PC-9 (cell line): ENCODE measurements at regions not wholly inside any gene's neighbourhood (a gene's known extent, or its start where the extent isn't known, plus 50 kb on each side); places are given as distances from the start of the nearest gene placed in this dataset.
"Not testable (repeated sequence)": the region's sequence is repeated elsewhere in the genome, so short reads cannot be mapped to it uniquely, and the experiment has no call there.

Experiments used
- BruUV-seq: library from RNA; stranded (reverse); fragments of 400-500 nt; replicated peaks from 2 replicates; lab custom pipeline; 2021; lab: Mats Ljungman, UMichigan
- CTCF ChIA-PET: fragments of 300-600 bp; sonication (Branson Sonifier 250); formaldehyde crosslinking; loops from one replicate; lab custom pipeline; 2022; ENCODE audit warnings: antibody characterized with exemption; lab: Charles Lee
- POLR2A ChIA-PET: fragments of 300-600 bp; sonication (Branson Sonifier 250); formaldehyde crosslinking; loops from one replicate; lab custom pipeline; 2022; ENCODE audit warnings: antibody characterized with exemption; ENCODE audit not compliant: unreplicated experiment; lab: Charles Lee
- DNase-seq, 2 experiments: peaks; one replicate each; pipeline versions ENCODE4 v3.0.0 to v3.0.0-alpha.2; 2015 to 2022; ENCODE audit warnings: mixed read lengths in 1 of 2
- H2AFZ ChIP-seq: fragments of 200-600 bp; sonication (generic); 2 replicates; pipeline ENCODE4 v1.8.1; 2017; ENCODE audit warnings: antibody characterized with exemption
- H3F3A ChIP-seq: fragments of 200-600 bp; sonication (generic); 2 replicates; pipeline ENCODE4 v1.8.1; 2017; ENCODE audit warnings: antibody characterized with exemption, mild to moderate bottlenecking, low read depth; ENCODE audit not compliant: insufficient read depth
- H3K27ac ChIP-seq: fragments of 200-600 bp; sonication (generic); 2 replicates; pipeline ENCODE4 v1.6.1; 2016; ENCODE audit warnings: mixed run types
- H3K27me3 ChIP-seq: fragments of 200-600 bp; sonication (generic); 2 replicates; pipeline ENCODE4 v1.6.1; 2016; ENCODE audit warnings: low read depth, mixed run types; ENCODE audit not compliant: insufficient read depth
- H3K36me3 ChIP-seq: fragments of 200-600 bp; sonication (generic); 2 replicates; pipeline ENCODE4 v1.6.1; 2016; ENCODE audit warnings: low read depth, mixed run types
- H3K4me1 ChIP-seq: fragments of 200-600 bp; sonication (generic); replicated peaks from 2 replicates; pipeline ENCODE4 v1.6.1; 2016; ENCODE audit warnings: mixed run types; ENCODE audit not compliant: insufficient read depth
- H3K4me2 ChIP-seq: fragments of 200-600 bp; sonication (generic); 2 replicates; pipeline ENCODE4 v1.6.1; 2017; ENCODE audit warnings: mixed run types
- H3K4me3 ChIP-seq: fragments of 200-600 bp; sonication (generic); 2 replicates; pipeline ENCODE4 v1.6.1; 2016; ENCODE audit warnings: mixed run types
- H3K79me2 ChIP-seq: fragments of 200-600 bp; sonication (generic); 2 replicates; pipeline ENCODE4 v1.6.1; 2017; ENCODE audit warnings: low read depth, mixed run types
- H3K9me2 ChIP-seq: fragments of 200-600 bp; sonication (generic); 2 replicates; pipeline ENCODE4 v1.8.1; 2017; ENCODE audit warnings: mild to moderate bottlenecking; ENCODE audit not compliant: insufficient read depth
- H3K9me3 ChIP-seq: fragments of 200-600 bp; sonication (generic); 2 replicates; pipeline ENCODE4 v1.8.1; 2016; ENCODE audit warnings: low read depth; ENCODE audit not compliant: insufficient read depth
- H4K20me1 ChIP-seq: fragments of 200-600 bp; sonication (generic); 2 replicates; pipeline ENCODE4 v1.8.1; 2017; ENCODE audit not compliant: insufficient read depth
- EZH2 ChIP-seq: fragments of 200-600 bp; sonication (generic); IDR thresholded peaks from 2 replicates; pipeline ENCODE4 v1.8.0; 2017; ENCODE audit warnings: antibody characterized with exemption, low read depth
- intact Hi-C: fragments of 100-400 bp; cut with micrococcal nuclease; formaldehyde crosslinking; loops from one replicate; pipeline ENCODE4 v1.10.0; 2022; ENCODE audit not compliant: unreplicated experiment
- TF ChIP-seq, protein P1 (sequence below): fragments of 200-600 bp; sonication (generic); conservative IDR thresholded peaks from 2 replicates; pipeline ENCODE4 v1.6.1; 2017; ENCODE audit warnings: mixed run types, antibody characterized with exemption, mild to moderate bottlenecking, moderate library complexity

DNA sequence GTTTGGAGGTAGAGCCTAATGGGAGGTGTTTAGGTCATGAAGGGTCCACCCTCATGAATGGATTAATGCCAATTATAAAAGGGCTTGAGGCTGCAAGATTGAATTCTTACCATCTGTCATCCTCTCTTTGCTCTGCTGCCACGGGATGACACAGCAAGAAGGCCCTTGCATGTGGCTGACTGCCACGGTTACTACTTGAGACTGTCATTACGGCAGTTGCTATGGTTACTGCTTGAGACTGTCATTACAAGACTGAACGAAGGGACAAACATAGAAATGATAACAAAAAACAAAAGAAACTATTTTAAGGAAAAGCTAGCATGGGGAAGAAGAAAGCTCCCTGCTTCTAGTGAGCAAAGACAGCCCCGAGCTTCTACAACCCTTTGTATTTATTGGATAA is 715.0 kb downstream of the TFAP2A start:
- no peak for TF ChIP-seq EZH2
- TF ChIP-seq, protein P1, sequence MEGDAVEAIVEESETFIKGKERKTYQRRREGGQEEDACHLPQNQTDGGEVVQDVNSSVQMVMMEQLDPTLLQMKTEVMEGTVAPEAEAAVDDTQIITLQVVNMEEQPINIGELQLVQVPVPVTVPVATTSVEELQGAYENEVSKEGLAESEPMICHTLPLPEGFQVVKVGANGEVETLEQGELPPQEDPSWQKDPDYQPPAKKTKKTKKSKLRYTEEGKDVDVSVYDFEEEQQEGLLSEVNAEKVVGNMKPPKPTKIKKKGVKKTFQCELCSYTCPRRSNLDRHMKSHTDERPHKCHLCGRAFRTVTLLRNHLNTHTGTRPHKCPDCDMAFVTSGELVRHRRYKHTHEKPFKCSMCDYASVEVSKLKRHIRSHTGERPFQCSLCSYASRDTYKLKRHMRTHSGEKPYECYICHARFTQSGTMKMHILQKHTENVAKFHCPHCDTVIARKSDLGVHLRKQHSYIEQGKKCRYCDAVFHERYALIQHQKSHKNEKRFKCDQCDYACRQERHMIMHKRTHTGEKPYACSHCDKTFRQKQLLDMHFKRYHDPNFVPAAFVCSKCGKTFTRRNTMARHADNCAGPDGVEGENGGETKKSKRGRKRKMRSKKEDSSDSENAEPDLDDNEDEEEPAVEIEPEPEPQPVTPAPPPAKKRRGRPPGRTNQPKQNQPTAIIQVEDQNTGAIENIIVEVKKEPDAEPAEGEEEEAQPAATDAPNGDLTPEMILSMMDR: no peak
- Histone ChIP-seq H3K27me3 (no peaks in the 10 kb centered on the region), H3K79me2 (no peaks in the 10 kb centered on the region), H3K9me3 (no peaks in the 10 kb centered on the region), H3K4me2 (no peak overlapping the region), H3K4me1 (no peaks in the 10 kb centered on the region), H3F3A (no peaks in the 10 kb centered on the region), H3K27ac (no peak overlapping the region), H3K36me3 (no peaks in the 10 kb centered on the region), H2AFZ (no peak overlapping the region), H4K20me1 (no peaks in the 10 kb centered on the region), H3K9me2 (no peaks in the 10 kb centered on the region), H3K4me3 (no peak overlapping the region)
- POLR2A ChIA-PET: no interaction called here
- intact Hi-C loops: no loop called here
- DNase-seq: no peak
- no TSS peak for BruUV-seq
- CTCF ChIA-PET: no interaction called here

DNA sequence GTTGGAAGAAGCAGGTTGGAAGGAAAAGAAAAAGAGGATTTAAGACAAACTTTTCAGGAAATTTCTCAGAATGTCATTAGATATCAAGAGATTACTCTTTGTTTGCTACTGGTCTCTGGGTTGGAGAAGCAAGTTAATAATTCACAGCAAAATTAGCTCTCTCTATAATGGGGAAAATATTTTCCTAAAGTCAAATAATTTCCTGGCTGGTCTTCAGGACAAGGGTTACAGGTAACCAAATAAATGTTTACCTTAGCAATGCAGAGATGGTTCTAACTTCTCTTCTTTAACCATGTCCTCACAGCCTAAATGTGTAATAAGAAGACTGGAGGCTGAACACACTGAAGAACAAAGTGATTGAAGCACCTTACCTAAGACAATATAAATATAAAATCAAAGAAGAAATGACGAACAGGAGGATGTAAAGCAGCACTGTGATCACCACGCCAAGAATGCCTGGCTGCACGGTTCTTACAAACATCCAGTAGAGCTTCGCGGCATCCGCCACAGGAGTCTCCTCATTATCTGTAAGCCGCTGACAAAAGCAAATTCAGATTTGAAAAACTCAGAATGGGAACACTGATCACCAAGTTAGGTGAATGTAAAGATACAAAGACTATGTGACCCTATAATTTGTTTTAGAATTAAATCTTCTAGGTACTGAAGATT is 717.5 kb downstream of the TFAP2A start:
- TF ChIP-seq EZH2: no peak
- TF ChIP-seq, protein P1: no peak
- Histone ChIP-seq H3K9me3 (no peaks in the 10 kb centered on the region), H3K27ac (no peak overlapping the region), H3K4me1 (no peaks in the 10 kb centered on the region), H3K36me3 (no peaks in the 10 kb centered on the region), H3K4me3 (no peak overlapping the region), H3K27me3 (no peaks in the 10 kb centered on the region), H3K9me2 (no peaks in the 10 kb centered on the region), H3K4me2 (no peak overlapping the region), H4K20me1 (no peaks in the 10 kb centered on the region), H2AFZ (no peak overlapping the region), H3F3A (no peaks in the 10 kb centered on the region), H3K79me2 (no peaks in the 10 kb centered on the region)
- no TSS peak for BruUV-seq
- CTCF ChIA-PET: no interaction called here
- POLR2A ChIA-PET: no interaction called here
- DNase-seq: no peak
- intact Hi-C loops: no loop called here

DNA sequence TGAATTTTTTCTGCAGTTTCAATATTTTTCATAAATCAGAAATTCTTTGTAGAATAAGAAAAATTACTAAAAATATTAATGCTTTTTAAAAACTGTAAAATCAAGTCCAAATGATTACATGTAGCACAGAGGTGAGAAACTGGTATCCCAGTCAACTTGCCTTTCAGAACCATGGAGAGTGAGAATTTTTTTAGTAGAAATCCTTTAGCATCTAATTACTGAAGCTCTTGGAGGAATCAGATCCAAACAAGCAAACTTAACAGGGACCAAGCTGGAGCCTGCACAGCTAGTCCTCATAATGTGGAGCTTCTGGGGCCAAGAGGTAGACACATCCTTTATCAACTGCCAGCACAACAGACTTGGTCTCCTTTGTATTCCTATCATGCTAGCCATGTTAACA is 724.5 kb downstream of the TFAP2A start:
- Histone ChIP-seq H3K36me3 (no peaks in the 10 kb centered on the region), H2AFZ (no peak overlapping the region), H3F3A (no peaks in the 10 kb centered on the region), H3K4me1 (no peaks in the 10 kb centered on the region), H3K9me2 (no peaks in the 10 kb centered on the region), H3K79me2 (no peaks in the 10 kb centered on the region), H3K27me3 (no peaks in the 10 kb centered on the region), H3K9me3 (no peaks in the 10 kb centered on the region), H3K4me3 (no peak overlapping the region), H3K4me2 (no peak overlapping the region), H4K20me1 (no peaks in the 10 kb centered on the region), H3K27ac (no peak overlapping the region)
- CTCF ChIA-PET: no interaction called here
- DNase-seq: no peak
- TF ChIP-seq, protein P1: no peak
- no peak for TF ChIP-seq EZH2
- intact Hi-C loops: no loop called here
- POLR2A ChIA-PET: no interaction called here
- BruUV-seq: no TSS peak

DNA sequence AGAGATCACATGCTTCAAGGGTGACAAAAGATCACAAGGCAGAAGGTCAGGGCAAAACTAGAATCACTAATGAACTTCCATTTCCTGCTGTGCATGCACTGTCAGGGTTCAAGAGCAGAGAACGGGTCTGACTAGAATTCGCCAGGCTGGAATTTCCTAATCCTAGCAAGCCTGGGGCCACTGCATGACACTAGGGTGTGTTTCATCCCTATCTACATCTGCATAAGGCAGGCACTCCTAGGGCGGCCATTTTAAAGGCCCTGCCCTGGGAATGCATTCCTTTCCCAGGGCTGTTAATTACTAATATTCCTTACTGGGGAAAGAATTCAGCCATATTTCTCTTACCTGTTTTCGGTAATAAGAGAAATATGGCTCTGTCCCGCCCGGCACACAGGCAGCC is 734.1 kb downstream of the TFAP2A start:
- H3K27me3 ChIP-seq, H3K4me2 ChIP-seq, POLR2A ChIA-PET, H3K9me3 ChIP-seq, H3K36me3 ChIP-seq, CTCF ChIA-PET, BruUV-seq, H3K4me3 ChIP-seq, H3K9me2 ChIP-seq, H3K4me1 ChIP-seq, H3K79me2 ChIP-seq, H3F3A ChIP-seq, H3K27ac ChIP-seq, H4K20me1 ChIP-seq, H2AFZ ChIP-seq, DNase-seq, intact Hi-C loops: not testable (repeated sequence)
